Transverse colon (tissue), 3 donors: ENCODE measurements at regions not wholly inside any gene's neighbourhood (a gene's known extent, or its start where the extent isn't known, plus 50 kb on each side); places are given as distances from the start of the nearest gene placed in this dataset.

Source experiments
- CTCF ChIP-seq, 5 experiments: fragments of 200-600 bp in 3 of 5; fragments of 450-650 bp in 2 of 5; sonication (generic) in 3 of 5; IDR thresholded peaks; 1 replicate in 2 of 5; 2 replicates in 3 of 5; pipeline ENCODE4 v1.5.1; 2016 to 2017; ENCODE audit warnings: antibody characterized with exemption in 5 of 5, inconsistent platforms in 3 of 5, mild to moderate bottlenecking in 2 of 5, moderate library complexity in 1 of 5
- POLR2A ChIP-seq: fragments of 450-650 bp; IDR thresholded peaks from one replicate; pipeline ENCODE4 v1.6.1; 2016; ENCODE audit warnings: antibody characterized with exemption, mild to moderate bottlenecking, moderate library complexity

- TF ChIP-seq CTCF (IDR thresholded peaks at IDR 0.05): no peak
- no peak for TF ChIP-seq POLR2A
These were observed 151.3 kb upstream of the SOX11 start for GRCh38 chr2:5540856-5541255.
